HG03196 (cell line): ENCODE measurements at regions not wholly inside any gene's neighbourhood (a gene's known extent, or its start where the extent isn't known, plus 50 kb on each side); places are given as distances from the start of the nearest gene placed in this dataset.
"Not testable (repeated sequence)": the region's sequence is repeated elsewhere in the genome, so short reads cannot be mapped to it uniquely, and the experiment has no call there.

Experiments used
- ATAC-seq: cut with Tn5 transposase; IDR thresholded peaks from one replicate; pipeline ENCODE4 v1.9.1; 2021; ENCODE audit not compliant: unreplicated experiment

- ATAC-seq: not testable (repeated sequence)
These were observed 2730.6 kb downstream of the RPIA start for GRCh38 chr2:91422102-91422501.

GRCh38 chr2:91427148-91427547 lies 2735.7 kb downstream of the RPIA start:
- not testable (repeated sequence) for ATAC-seq

- ATAC-seq: not testable (repeated sequence)
These were observed 2750.4 kb downstream of the RPIA start for GRCh38 chr2:91441932-91442245.

GRCh38 chr2:91442246-91442905 lies 2750.9 kb downstream of the RPIA start:
- no peak for ATAC-seq

- not testable (repeated sequence) for ATAC-seq
These were observed 2751.6 kb downstream of the RPIA start for GRCh38 chr2:91442906-91443729.

- not testable (repeated sequence) for ATAC-seq
These were observed 2752.2 kb downstream of the RPIA start for GRCh38 chr2:91443730-91444115.

GRCh38 chr2:91445705-91446104 lies 2754.2 kb downstream of the RPIA start:
- not testable (repeated sequence) for ATAC-seq

GRCh38 chr2:91446489-91446888 lies 2755.0 kb downstream of the RPIA start:
- ATAC-seq: not testable (repeated sequence)

GRCh38 chr2:91446915-91447314 lies 2755.4 kb downstream of the RPIA start:
- ATAC-seq: not testable (repeated sequence)

GRCh38 chr2:91447508-91447907 lies 2756.0 kb downstream of the RPIA start:
- not testable (repeated sequence) for ATAC-seq

GRCh38 chr2:91462292-91462691 lies 2770.8 kb downstream of the RPIA start:
- ATAC-seq: not testable (repeated sequence)

- not testable (repeated sequence) for ATAC-seq
These were observed 2771.5 kb downstream of the RPIA start for GRCh38 chr2:91463007-91463406.

- not testable (repeated sequence) for ATAC-seq
These were observed 2775.4 kb downstream of the RPIA start for GRCh38 chr2:91466780-91467363.

- not testable (repeated sequence) for ATAC-seq
These were observed 2784.9 kb downstream of the RPIA start for GRCh38 chr2:91476244-91476935.

- not testable (repeated sequence) for ATAC-seq
These were observed 2785.4 kb downstream of the RPIA start for GRCh38 chr2:91476936-91477246.

- not testable (repeated sequence) for ATAC-seq
These were observed 2785.8 kb downstream of the RPIA start for GRCh38 chr2:91477291-91477690.

- no peak for ATAC-seq
These were observed 2786.5 kb downstream of the RPIA start for GRCh38 chr2:91477731-91478672.

GRCh38 chr2:91478851-91479718 lies 2787.6 kb downstream of the RPIA start:
- not testable (repeated sequence) for ATAC-seq

- not testable (repeated sequence) for ATAC-seq
These were observed 2793.8 kb downstream of the RPIA start for GRCh38 chr2:91485226-91485625.
